ENCODE measurements at regions not wholly inside any gene's neighbourhood (a gene's known extent, or its start where the extent isn't known, plus 50 kb on each side); places are given as distances from the start of the nearest gene placed in this dataset.
A peak's percentile ranks its signal among the peaks of the same experiment; 100 is the strongest.

DNA sequence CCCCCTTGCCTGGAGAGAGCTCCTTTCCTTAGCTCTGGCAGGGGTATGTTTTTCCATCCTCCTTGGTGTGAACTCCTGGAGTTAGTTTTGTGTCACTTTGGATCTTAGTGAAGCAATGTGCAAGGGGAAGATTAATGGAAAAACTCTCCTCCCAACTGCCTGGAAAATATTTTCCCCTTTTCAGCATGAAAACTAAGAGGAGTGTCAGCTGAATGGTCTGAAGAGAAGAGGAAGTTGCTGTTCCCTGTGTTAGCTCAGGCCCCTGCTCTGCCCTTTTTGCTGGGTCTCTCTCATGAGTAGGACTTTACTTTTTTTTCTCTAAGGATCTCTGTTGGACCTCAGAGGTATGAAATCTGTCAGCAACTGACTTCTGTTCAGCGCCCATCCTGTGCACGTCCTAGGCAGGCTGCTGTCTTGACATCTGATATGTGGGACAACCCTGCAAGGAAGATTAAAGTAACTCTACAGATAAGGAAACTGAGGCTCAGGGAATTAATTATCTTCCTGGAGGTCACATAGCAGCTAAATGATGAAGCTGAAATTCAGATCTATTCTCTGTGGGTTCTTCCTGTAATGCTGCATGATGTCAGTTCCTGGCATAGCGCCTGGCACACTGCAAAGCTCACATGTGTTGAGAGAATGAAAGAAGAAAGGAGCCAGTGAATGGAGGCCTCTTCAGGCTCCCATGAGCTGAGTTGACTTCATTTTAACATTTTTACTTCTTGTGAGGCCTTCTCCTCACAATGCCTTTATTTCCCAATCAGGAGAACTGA, 109.7 kb upstream of the GALNT15 start:
- peak; percentile 96 for DNase-seq (ENCODE audit: low read depth)

DNA sequence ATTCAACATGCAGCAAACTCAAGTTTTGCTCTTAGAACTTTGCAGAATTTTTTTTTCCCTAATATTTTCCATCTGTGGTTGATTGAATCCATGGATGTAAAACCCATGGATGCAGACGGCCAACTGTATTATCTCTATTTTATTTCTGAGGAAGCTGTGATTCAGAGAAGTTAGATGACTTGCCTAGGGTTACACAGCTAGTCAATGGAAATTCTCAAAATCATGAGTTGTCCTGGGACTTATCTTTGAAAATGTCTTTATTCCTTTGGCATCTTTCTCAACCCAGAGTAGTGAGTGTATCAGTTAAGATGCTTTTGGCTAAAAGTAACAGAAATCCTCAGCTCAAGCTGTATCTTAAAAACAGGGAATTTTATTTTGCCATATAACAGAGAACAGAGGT, 107.9 kb upstream of the GALNT15 start:
- TF ChIP-seq, protein P1, sequence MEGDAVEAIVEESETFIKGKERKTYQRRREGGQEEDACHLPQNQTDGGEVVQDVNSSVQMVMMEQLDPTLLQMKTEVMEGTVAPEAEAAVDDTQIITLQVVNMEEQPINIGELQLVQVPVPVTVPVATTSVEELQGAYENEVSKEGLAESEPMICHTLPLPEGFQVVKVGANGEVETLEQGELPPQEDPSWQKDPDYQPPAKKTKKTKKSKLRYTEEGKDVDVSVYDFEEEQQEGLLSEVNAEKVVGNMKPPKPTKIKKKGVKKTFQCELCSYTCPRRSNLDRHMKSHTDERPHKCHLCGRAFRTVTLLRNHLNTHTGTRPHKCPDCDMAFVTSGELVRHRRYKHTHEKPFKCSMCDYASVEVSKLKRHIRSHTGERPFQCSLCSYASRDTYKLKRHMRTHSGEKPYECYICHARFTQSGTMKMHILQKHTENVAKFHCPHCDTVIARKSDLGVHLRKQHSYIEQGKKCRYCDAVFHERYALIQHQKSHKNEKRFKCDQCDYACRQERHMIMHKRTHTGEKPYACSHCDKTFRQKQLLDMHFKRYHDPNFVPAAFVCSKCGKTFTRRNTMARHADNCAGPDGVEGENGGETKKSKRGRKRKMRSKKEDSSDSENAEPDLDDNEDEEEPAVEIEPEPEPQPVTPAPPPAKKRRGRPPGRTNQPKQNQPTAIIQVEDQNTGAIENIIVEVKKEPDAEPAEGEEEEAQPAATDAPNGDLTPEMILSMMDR (IDR thresholded peaks at IDR 0.05; ENCODE audit: low read length, missing control alignments), result no peak
- H3K4me3 ChIP-seq (replicated peaks; ENCODE audit: low read depth, low read length), result no peak overlapping the region
- no peak for DNase-seq (ENCODE audit: low read depth)

More for the DNA sequence above, 109.7 kb upstream of the GALNT15 start:
- TF ChIP-seq, protein P1 (IDR thresholded peaks at IDR 0.05; ENCODE audit: low read length, missing control alignments), result no peak
- no peak overlapping the region for H3K4me3 ChIP-seq (replicated peaks; ENCODE audit: low read depth, low read length)

DNA sequence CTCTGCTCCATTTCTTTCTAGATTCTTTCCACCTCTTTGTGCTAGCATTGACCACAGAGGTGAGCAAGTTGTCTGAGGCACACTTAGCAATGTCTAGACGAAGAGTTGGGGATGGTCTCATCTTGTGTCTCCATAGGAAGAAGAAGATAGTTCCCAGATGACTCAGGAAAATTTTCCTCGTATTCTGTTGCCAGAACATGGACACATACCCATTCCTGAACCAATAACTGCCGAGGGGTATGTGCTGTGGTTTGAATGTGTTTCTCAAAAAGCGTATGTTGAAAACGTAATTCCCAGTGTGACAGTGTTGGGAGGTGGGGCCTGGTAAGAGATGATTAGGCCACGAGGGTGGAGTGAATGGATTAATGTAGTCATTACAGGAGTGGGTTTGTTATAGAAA, 107.5 kb upstream of the GALNT15 start:
- peak; percentile 77 for DNase-seq (ENCODE audit: low read depth)
- H3K4me3 ChIP-seq (replicated peaks; ENCODE audit: low read depth, low read length), result no peak overlapping the region
- TF ChIP-seq, protein P1 (IDR thresholded peaks at IDR 0.05; ENCODE audit: low read length, missing control alignments), result no peak

DNA sequence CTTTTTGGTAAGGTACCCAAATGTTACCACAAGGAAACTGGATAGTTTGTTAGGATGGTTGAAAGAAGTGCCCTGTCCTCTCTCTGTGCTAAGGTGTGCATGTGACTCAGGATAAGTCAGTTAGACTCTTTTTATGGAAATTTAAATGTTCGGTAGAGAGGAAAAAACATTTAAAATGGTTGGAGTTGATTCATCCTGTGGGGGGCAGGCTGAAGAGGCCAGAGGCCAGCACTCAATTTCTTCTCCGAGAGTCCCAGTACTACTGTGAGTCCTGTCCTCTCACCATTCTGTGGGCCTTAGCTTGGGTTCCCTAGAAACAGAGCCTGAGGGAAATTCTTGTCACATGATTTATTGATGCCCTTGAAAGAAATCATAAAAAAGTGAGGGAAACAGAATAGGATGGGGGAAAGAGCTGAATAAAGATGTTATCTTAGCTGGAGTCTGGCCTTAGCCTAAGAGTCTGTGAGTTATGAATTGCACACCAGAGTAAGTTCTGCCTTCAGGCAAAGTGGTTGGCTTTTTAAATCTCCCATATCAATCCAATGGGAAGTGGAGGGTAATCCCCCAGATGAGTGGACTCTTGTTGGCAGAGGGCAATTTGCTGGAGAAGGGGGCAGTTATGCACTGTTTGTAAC, 106.5 kb upstream of the GALNT15 start:
- TF ChIP-seq, protein P1 (IDR thresholded peaks at IDR 0.05; ENCODE audit: low read length, missing control alignments), result no peak
- H3K4me3 ChIP-seq (replicated peaks; ENCODE audit: low read depth, low read length), result no peak overlapping the region
- no peak for DNase-seq (ENCODE audit: low read depth)

DNA sequence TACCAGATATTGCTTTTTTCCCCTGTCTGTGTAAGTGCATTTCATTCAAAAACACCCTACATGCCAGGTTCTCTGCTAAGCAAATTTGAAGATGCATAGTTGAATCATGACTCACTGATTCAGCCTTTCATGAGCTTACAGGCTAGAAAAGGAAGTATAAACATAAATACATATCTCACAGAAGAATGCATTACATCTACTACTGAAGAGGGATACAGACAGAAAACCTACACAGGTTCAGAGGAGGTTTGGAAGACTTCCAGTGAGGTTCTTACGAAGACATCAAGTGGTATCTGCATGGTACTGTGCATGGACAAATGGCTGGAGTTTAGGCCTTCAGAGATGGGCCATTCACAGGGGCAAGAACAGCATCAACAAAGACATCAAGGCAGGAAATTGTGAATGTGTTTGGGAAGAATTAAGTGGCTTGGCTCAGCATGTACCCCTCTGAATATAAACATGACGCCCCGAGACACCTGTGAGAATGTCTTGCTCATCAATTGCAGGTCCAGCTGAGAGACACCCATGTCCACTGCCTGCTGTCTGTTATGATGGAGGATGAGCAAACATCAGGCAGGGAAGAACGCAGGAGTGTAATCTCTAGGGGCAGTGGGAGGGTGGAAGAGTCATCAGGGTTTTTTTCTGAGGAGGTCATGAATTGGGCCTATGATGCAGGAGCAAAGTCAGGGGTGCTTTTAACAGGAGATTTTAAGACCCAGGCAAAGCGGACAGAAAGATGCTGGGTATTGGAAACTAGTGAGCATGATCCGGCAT, 105.1 kb upstream of the GALNT15 start:
- peak; percentile 95 for DNase-seq (ENCODE audit: low read depth)
- TF ChIP-seq, protein P1 (IDR thresholded peaks at IDR 0.05; ENCODE audit: low read length, missing control alignments), result no peak
- no peak overlapping the region for H3K4me3 ChIP-seq (replicated peaks; ENCODE audit: low read depth, low read length)

DNA sequence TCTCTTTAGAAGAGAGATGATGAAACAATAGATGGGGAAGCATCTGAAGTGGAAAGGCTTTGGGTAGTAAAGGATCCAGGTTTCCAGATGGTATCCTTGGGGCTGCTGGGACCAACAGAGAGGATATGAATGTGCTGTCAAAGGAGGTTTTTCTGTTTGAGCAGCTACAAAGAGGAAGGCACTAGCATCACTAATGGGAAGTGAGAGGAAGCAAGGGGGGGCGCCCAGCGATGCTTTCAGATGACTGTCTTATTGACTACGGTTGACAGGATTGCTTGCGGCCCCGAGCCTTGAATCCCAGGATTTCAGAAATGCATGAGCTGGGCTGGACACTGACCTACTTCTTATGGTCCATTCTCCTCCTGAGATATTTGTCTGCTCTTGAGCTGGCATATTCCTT, 103.8 kb upstream of the GALNT15 start:
- TF ChIP-seq, protein P1 (IDR thresholded peaks at IDR 0.05; ENCODE audit: low read length, missing control alignments), result no peak
- no peak overlapping the region for H3K4me3 ChIP-seq (replicated peaks; ENCODE audit: low read depth, low read length)

More for the DNA sequence above, 103.8 kb upstream of the GALNT15 start:
- DNase-seq (ENCODE audit: low read depth), result no peak

Measured in fibroblast of pulmonary artery (primary cell).